Psoas muscle (tissue), 7 donors: ENCODE measurements at regions not wholly inside any gene's neighbourhood (a gene's known extent, or its start where the extent isn't known, plus 50 kb on each side); places are given as distances from the start of the nearest gene placed in this dataset.

ENCODE experiments used
- ATAC-seq, 4 donors: fragments of 200-7000 bp; cut with Tn5 transposase; one replicate each; pipeline ENCODE4 v1.9.1; 2020; ENCODE audit warnings: moderate library complexity in 3 of 4, mild to moderate bottlenecking in 2 of 4
- DNase-seq, 2 donors: peaks; one replicate each; pipeline ENCODE4 v3.0.0-alpha.2; 2020
- H3K27ac ChIP-seq: fragments of 200-600 bp; one replicate; pipeline ENCODE4 v1.8.0; 2022
- H3K27me3 ChIP-seq, 3 donors: fragments of 200-600 bp in 1 of 3; one replicate each; pipeline versions ENCODE4 v1.6.1 to v1.8.0; 2013 to 2022; ENCODE audit warnings: low read length in 2 of 3, mild to moderate bottlenecking in 2 of 3, moderate library complexity in 1 of 3; ENCODE audit not compliant: insufficient read depth in 3 of 3
- H3K36me3 ChIP-seq, 2 donors: fragments of 200-600 bp in 1 of 2; one replicate each; pipeline versions ENCODE4 v1.6.1 to v1.8.0; 2013 to 2022; ENCODE audit warnings: low read depth in 1 of 2, mild to moderate bottlenecking in 1 of 2, moderate library complexity in 1 of 2; ENCODE audit not compliant: insufficient read depth in 1 of 2
- H3K4me1 ChIP-seq: fragments of 200-600 bp; one replicate; pipeline ENCODE4 v1.8.0; 2022
- H3K4me3 ChIP-seq: fragments of 200-600 bp; one replicate; pipeline ENCODE4 v1.8.0; 2022; ENCODE audit warnings: mild to moderate bottlenecking
- H3K9me3 ChIP-seq: fragments of 200-600 bp; one replicate; pipeline ENCODE4 v1.8.0; 2022
- CTCF ChIP-seq: fragments of 200-600 bp; IDR thresholded peaks from one replicate; pipeline ENCODE4 v1.8.0; 2022; ENCODE audit warnings: antibody characterized with exemption
- WGBS, 3 donors: extraction: QIAGEN DNeasy Blood & Tissue Kit; methylation state at CpG; one replicate each; pipeline versions ENCODE4 v1.1.6 to v1.1.7; 2013; 5-methylcytosine and 5-hydroxymethylcytosine counted together
- intact Hi-C, 2 donors: fragments of 100-400 bp; cut with DNase I; formaldehyde crosslinking; loops; one replicate each; pipeline versions ENCODE4 v1.11.0 to v1.14.2; 2022
- donor health status: healthy with polysubstance abuse.
- donor health status: DM: no; HTN: no; CAD: no; lungs with moderate emphysema.
- donor health status: Bipolar disorder and iron deficiency.
- donor health status: healthy.
- donor health status: DM: yes; HTN: yes; CAD: no.
- donor health status: DM: no; HTN: no; CAD: no.
- donor health status: DM: yes; HTN: yes; CAD: no.

- ATAC-seq (no peak), DNase-seq (no peak)
- intact Hi-C loops = no loop called here
- no peaks in the 10 kb centered on the region for H3K36me3 ChIP-seq
- peaks cover 9% of the 10 kb centered on the region for H3K4me1 ChIP-seq
- H3K9me3 ChIP-seq = no peaks in the 10 kb centered on the region
- H3K27me3 ChIP-seq = no peaks in the 10 kb centered on the region
- no peak overlapping the region for H3K27ac ChIP-seq
- 64 to 66% (median 66%) methylated on average over 3 of the region's 3 CpGs for WGBS, 3 donors
- H3K4me3 ChIP-seq = no peak overlapping the region
- TF ChIP-seq CTCF = no peak
These were observed 73.4 kb downstream of the NTMT2 start for GRCh38 chr1:170219163-170219562.

GRCh38 chr1:170221031-170221430, 75.3 kb downstream of the NTMT2 start:
- DNase-seq = no peak
- TF ChIP-seq CTCF = no peak
- no peaks in the 10 kb centered on the region for H3K27me3 ChIP-seq
- ATAC-seq = peak; percentile 23 to 79 (median 68)
- no peaks in the 10 kb centered on the region for H3K36me3 ChIP-seq
- 27 to 45% (median 28%) methylated on average over 2 of the region's 2 CpGs for WGBS, 3 donors
- intact Hi-C loops = no loop called here
- H3K27ac ChIP-seq = no peak overlapping the region
- no peaks in the 10 kb centered on the region for H3K9me3 ChIP-seq
- no peak overlapping the region for H3K4me3 ChIP-seq
- H3K4me1 ChIP-seq = peaks cover 13% of the 10 kb centered on the region

- Histone ChIP-seq H3K9me3 (no peaks in the 10 kb centered on the region), H3K27ac (no peak overlapping the region), H3K27me3 (no peaks in the 10 kb centered on the region), H3K4me3 (no peak overlapping the region), H3K4me1 (peaks cover 13% of the 10 kb centered on the region), H3K36me3 (no peaks in the 10 kb centered on the region)
- ATAC-seq = no peak
- intact Hi-C loops = no loop called here
- WGBS, 3 donors = 60 to 76% (median 67%) methylated on average over 2 of the region's 2 CpGs
- DNase-seq = no peak
- no peak for TF ChIP-seq CTCF
These were observed 75.7 kb downstream of the NTMT2 start for GRCh38 chr1:170221495-170221894.

- H3K27ac ChIP-seq = no peak overlapping the region
- H3K9me3 ChIP-seq = no peaks in the 10 kb centered on the region
- no peak for ATAC-seq
- no peaks in the 10 kb centered on the region for H3K27me3 ChIP-seq
- H3K4me1 ChIP-seq = peaks cover 13% of the 10 kb centered on the region
- no peaks in the 10 kb centered on the region for H3K36me3 ChIP-seq
- no peak for TF ChIP-seq CTCF
- DNase-seq = no peak
- intact Hi-C loops = no loop called here
- no peak overlapping the region for H3K4me3 ChIP-seq
- WGBS, 3 donors = 51 to 53% (median 52%) methylated on average over 3 of the region's 3 CpGs
These were observed 78.7 kb downstream of the NTMT2 start for GRCh38 chr1:170224469-170224868.

- intact Hi-C loops = no loop called here
- H3K9me3 ChIP-seq = no peaks in the 10 kb centered on the region
- H3K4me3 ChIP-seq = no peak overlapping the region
- H3K27ac ChIP-seq = no peak overlapping the region
- H3K4me1 ChIP-seq = peaks cover 3% of the 10 kb centered on the region
- WGBS, 3 donors = 84 to 92% (median 86%) methylated on average over 2 of the region's 2 CpGs
- TF ChIP-seq CTCF = no peak
- DNase-seq (no peak), ATAC-seq (no peak)
- no peaks in the 10 kb centered on the region for H3K36me3 ChIP-seq
- H3K27me3 ChIP-seq = no peaks in the 10 kb centered on the region
These were observed 80.2 kb downstream of the NTMT2 start for GRCh38 chr1:170225781-170226530.
